IPS-15b (cell line): ENCODE measurements at regions not wholly inside any gene's neighbourhood (a gene's known extent, or its start where the extent isn't known, plus 50 kb on each side); places are given as distances from the start of the nearest gene placed in this dataset.

ENCODE experiments used
- H3K27me3 ChIP-seq: one replicate; pipeline ENCODE4 v1.6.1; 2013; ENCODE audit warnings: low read length; ENCODE audit not compliant: control insufficient read depth, insufficient read depth
- H3K36me3 ChIP-seq: one replicate; pipeline ENCODE4 v1.6.1; 2013; ENCODE audit warnings: low read length; ENCODE audit not compliant: control insufficient read depth, insufficient read depth
- H3K4me1 ChIP-seq: one replicate; pipeline ENCODE4 v1.6.1; 2013; ENCODE audit warnings: mild to moderate bottlenecking, low read length; ENCODE audit not compliant: control insufficient read depth, insufficient read depth
- H3K4me3 ChIP-seq: one replicate; pipeline ENCODE4 v1.5.1; 2013; ENCODE audit warnings: low read depth, low read length
- H3K9ac ChIP-seq: one replicate; pipeline ENCODE4 v1.6.1; 2013; ENCODE audit warnings: low read depth, mild to moderate bottlenecking, low read length
- H3K9me3 ChIP-seq: one replicate; pipeline ENCODE4 v1.6.1; 2013; ENCODE audit warnings: mild to moderate bottlenecking, low read length; ENCODE audit not compliant: control insufficient read depth, insufficient read depth

- Histone ChIP-seq H3K9ac (no peak overlapping the region), H3K36me3 (no peaks in the 10 kb centered on the region), H3K4me1 (no peaks in the 10 kb centered on the region), H3K9me3 (peaks cover 6% of the 10 kb centered on the region), H3K27me3 (no peaks in the 10 kb centered on the region), H3K4me3 (no peak overlapping the region)
Observed at GRCh38 chr7:50962962-50963374, 180.3 kb upstream of the GRB10 start.

GRCh38 chr7:50962281-50962883 is 179.7 kb upstream of the GRB10 start:
- Histone ChIP-seq H3K4me3 (no peak overlapping the region), H3K36me3 (no peaks in the 10 kb centered on the region)

DNA sequence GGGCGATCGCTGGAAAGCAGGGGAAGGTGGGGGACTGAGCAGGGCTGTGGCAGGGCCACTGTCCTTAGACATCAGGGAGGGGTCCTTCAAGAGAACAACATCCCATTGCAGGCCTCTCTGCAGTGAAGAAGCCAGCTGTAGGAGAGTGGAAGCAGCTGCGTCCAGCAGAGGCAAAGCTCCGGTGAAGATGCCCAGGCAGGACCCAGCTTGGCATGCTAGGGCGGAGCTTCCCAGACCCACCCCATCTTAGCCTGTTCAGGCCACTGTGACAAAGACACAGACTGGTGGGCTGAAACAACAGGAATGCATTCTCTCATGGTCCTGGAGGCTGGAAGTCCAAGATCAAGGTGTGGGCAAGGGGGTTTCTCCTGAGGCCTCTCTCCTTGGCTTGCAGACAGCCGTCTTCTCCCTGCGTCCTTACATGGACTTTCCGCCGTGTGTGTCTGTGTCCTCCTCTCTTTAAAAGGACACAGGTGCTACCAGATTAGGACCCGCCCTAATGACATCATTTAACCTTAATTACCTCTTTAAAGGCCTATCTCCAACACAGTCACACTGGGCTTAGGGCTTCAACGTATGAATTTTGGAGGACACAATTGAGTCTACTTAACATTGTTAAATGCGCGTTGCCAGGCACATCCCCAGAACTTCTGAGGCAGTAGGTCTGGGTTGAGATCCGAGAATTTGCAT is 178.1 kb upstream of the GRB10 start:
- Histone ChIP-seq H3K4me3 (no peak overlapping the region), H3K27me3 (peaks cover 13% of the 10 kb centered on the region), H3K4me1 (no peaks in the 10 kb centered on the region), H3K9ac (no peak overlapping the region), H3K36me3 (no peaks in the 10 kb centered on the region), H3K9me3 (no peaks in the 10 kb centered on the region)

More at GRCh38 chr7:50962281-50962883, 179.7 kb upstream of the GRB10 start:
- Histone ChIP-seq H3K27me3 (no peaks in the 10 kb centered on the region), H3K9me3 (peaks cover 3% of the 10 kb centered on the region), H3K4me1 (no peaks in the 10 kb centered on the region), H3K9ac (no peak overlapping the region)

DNA sequence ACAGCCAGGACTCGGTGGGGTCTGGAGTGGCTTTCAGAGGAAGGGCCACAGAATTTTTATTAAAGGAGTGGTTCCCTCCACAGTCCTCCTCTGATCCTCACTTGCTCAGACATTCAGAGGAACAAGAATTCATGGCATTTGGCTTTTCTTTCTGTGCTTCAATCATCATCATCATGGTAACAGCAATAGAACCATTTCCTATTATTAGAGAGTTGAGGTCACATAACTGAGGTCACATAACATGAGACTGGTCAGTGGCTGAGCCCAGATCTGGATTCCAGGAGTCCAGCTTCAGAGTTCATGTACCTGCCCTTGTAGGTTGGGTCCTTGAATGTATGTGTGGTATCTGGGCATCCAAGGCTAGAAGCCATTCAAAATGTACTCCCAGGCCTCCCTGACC is 177.3 kb upstream of the GRB10 start:
- no peaks in the 10 kb centered on the region for H3K4me1 ChIP-seq
- H3K27me3 ChIP-seq = peaks cover 13% of the 10 kb centered on the region
- H3K9me3 ChIP-seq = no peaks in the 10 kb centered on the region
- H3K36me3 ChIP-seq = no peaks in the 10 kb centered on the region
- H3K9ac ChIP-seq = no peak overlapping the region
- no peak overlapping the region for H3K4me3 ChIP-seq

- H3K4me1 ChIP-seq = no peaks in the 10 kb centered on the region
- no peak overlapping the region for H3K4me3 ChIP-seq
- no peaks in the 10 kb centered on the region for H3K36me3 ChIP-seq
- no peaks in the 10 kb centered on the region for H3K9me3 ChIP-seq
- no peak overlapping the region for H3K9ac ChIP-seq
- H3K27me3 ChIP-seq = peaks cover 13% of the 10 kb centered on the region
Observed at GRCh38 chr7:50959560-50959959, 176.9 kb upstream of the GRB10 start.

DNA sequence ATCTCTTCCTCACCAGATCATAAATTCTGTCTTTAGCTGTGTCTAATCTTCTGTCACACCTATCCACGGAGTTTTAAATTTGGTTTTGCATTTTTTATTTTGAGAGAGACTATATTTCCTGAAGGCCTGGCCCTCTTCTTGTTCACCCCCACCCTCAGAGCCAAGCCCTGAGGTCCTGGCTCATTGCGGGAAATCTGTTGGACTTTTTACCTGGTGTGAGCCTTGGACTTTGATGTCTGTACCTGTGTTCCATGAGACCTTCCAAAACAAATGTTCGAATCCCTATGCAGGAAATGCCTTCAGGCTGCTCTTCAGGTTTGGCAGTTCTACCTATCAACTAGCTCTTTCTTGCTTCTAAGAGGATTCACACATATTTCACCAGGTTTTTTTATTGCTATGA is 175.2 kb upstream of the GRB10 start:
- H3K4me1 ChIP-seq = no peaks in the 10 kb centered on the region
- H3K27me3 ChIP-seq = peaks cover 13% of the 10 kb centered on the region
- H3K9me3 ChIP-seq = no peaks in the 10 kb centered on the region
- H3K4me3 ChIP-seq = no peak overlapping the region
- H3K9ac ChIP-seq = no peak overlapping the region
- H3K36me3 ChIP-seq = no peaks in the 10 kb centered on the region

- Histone ChIP-seq H3K9me3 (no peaks in the 10 kb centered on the region), H3K36me3 (no peaks in the 10 kb centered on the region), H3K27me3 (peaks cover 13% of the 10 kb centered on the region), H3K9ac (no peak overlapping the region), H3K4me3 (no peak overlapping the region), H3K4me1 (no peaks in the 10 kb centered on the region)
Observed at GRCh38 chr7:50957431-50957830, 174.7 kb upstream of the GRB10 start.

DNA sequence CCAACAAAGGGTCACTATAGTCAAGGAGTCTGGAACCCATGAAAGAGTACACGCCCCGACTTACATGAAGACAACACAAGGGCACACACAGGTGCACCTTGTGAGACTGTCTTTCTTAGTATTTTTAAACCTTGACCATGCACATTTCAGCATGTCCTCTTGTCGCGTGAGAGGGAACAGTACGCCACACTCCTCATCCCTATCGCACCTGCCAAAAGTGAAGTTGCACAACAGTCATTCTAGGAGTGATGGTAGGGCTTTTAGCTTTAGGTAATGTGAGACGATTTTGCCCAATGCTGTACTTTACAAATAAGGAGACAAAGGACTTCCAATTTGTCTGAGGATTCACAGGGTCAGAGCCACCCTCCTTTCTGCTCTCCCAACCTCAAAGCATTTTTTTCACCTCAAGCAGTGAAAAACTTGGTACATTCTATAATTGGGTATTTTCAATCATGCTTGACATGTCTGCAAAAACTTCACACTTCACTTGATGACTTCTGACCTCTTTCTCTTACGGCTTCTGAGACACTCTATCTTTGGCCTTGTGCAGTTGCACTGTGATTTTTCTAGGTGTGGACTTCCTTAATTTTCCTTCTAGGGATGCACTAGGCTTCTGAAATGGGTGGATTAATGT is 173.9 kb upstream of the GRB10 start:
- no peaks in the 10 kb centered on the region for H3K4me1 ChIP-seq
- H3K9ac ChIP-seq = no peak overlapping the region
- no peaks in the 10 kb centered on the region for H3K9me3 ChIP-seq
- H3K4me3 ChIP-seq = no peak overlapping the region
- peaks cover 13% of the 10 kb centered on the region for H3K27me3 ChIP-seq
- no peaks in the 10 kb centered on the region for H3K36me3 ChIP-seq

DNA sequence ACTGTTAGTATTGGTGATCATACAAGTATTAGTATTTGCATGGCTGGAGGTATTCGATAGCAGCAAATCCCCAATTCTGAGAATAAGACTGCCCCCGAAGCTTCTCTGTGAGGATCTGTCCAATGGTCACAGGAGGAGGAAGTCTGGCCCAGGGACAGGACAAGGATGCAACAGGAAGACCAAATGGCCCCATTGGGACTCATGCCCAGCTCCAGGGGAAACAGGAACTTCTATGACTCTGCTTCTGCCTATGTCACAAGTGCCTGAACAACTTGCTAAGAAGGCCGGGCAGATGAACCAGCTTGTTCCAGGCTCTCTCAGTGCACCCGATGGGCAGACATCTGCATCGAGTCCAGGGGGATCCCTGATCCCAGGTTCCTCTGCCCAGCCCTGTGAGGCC is 172.0 kb upstream of the GRB10 start:
- no peaks in the 10 kb centered on the region for H3K4me1 ChIP-seq
- H3K9me3 ChIP-seq = no peaks in the 10 kb centered on the region
- H3K27me3 ChIP-seq = peaks cover 13% of the 10 kb centered on the region
- no peaks in the 10 kb centered on the region for H3K36me3 ChIP-seq
- H3K4me3 ChIP-seq = no peak overlapping the region
- no peak overlapping the region for H3K9ac ChIP-seq

DNA sequence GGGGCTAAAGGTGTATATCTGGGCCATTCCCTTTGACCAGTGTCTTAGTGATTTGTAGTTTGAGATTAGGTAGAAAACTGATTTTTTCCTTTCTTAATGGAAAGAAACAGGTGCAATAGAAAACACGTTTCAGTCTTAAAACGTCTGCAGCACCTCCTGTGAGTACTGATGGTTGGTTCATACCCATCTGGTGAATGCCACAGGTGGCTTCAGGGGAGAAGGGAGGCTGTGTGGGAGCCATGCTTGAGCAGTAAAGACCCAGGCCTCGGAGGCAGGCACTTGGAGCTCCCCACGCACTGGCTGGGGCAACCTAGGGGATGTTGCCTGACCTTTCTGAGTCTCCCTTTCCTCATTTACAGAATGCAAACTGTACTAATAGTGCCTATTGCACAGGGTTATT is 171.5 kb upstream of the GRB10 start:
- H3K9me3 ChIP-seq = no peaks in the 10 kb centered on the region
- H3K4me3 ChIP-seq = no peak overlapping the region
- H3K36me3 ChIP-seq = no peaks in the 10 kb centered on the region
- H3K27me3 ChIP-seq = peaks cover 13% of the 10 kb centered on the region
- H3K9ac ChIP-seq = no peak overlapping the region
- H3K4me1 ChIP-seq = no peaks in the 10 kb centered on the region

GRCh38 chr7:50953820-50954219 is 171.1 kb upstream of the GRB10 start:
- H3K27me3 ChIP-seq = peaks cover 13% of the 10 kb centered on the region
- no peaks in the 10 kb centered on the region for H3K4me1 ChIP-seq
- no peak overlapping the region for H3K4me3 ChIP-seq
- H3K36me3 ChIP-seq = no peaks in the 10 kb centered on the region
- no peaks in the 10 kb centered on the region for H3K9me3 ChIP-seq
- no peak overlapping the region for H3K9ac ChIP-seq

DNA sequence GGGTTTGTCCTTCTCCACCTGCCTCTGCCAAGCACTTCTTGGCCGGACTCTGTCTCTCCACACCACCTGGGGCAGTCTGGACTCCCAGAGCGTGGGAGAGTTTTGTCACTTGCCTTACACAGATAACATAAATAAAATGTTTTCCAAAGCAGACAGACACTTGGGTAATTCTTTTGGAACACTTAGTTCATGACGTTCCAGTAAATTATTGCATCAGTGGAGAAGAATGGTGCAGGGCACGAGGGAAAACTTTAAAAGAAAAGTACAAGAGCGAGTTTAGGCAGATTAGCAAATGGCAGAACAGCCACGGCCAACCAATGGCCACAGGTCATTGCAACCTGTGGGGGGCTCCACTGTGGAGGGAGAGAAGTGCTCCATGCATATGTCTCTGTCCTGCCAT is 170.6 kb upstream of the GRB10 start:
- Histone ChIP-seq H3K4me3 (no peak overlapping the region), H3K9me3 (no peaks in the 10 kb centered on the region), H3K9ac (no peak overlapping the region), H3K27me3 (peaks cover 13% of the 10 kb centered on the region), H3K4me1 (no peaks in the 10 kb centered on the region), H3K36me3 (no peaks in the 10 kb centered on the region)
